KMS-11 (cell line): ENCODE measurements at regions not wholly inside any gene's neighbourhood (a gene's known extent, or its start where the extent isn't known, plus 50 kb on each side); places are given as distances from the start of the nearest gene placed in this dataset.
"Not testable (repeated sequence)": the region's sequence is repeated elsewhere in the genome, so short reads cannot be mapped to it uniquely, and the experiment has no call there.

Experiments used
- H2AFZ ChIP-seq: fragments of 200-600 bp; sonication (generic); 2 replicates; pipeline ENCODE4 v1.6.1; 2016; ENCODE audit warnings: antibody characterized with exemption, mixed run types, low read depth
- H3K27ac ChIP-seq: fragments of 200-600 bp; sonication (generic); 2 replicates; pipeline ENCODE4 v1.6.1; 2016; ENCODE audit warnings: mild to moderate bottlenecking, mixed run types
- H3K27me3 ChIP-seq: fragments of 200-600 bp; sonication (generic); 2 replicates; pipeline ENCODE4 v1.6.1; 2017; ENCODE audit warnings: mild to moderate bottlenecking, low read depth, mixed run types, moderate library complexity; ENCODE audit not compliant: insufficient read depth
- H3K36me3 ChIP-seq: fragments of 200-600 bp; sonication (generic); 2 replicates; pipeline ENCODE4 v1.6.1; 2017; ENCODE audit warnings: mild to moderate bottlenecking, mixed run types; ENCODE audit not compliant: insufficient read depth
- H3K4me1 ChIP-seq: fragments of 200-600 bp; sonication (generic); 2 replicates; pipeline ENCODE4 v1.6.1; 2016; ENCODE audit warnings: mild to moderate bottlenecking, low read depth, mixed run types; ENCODE audit not compliant: poor library complexity, severe bottlenecking
- H3K4me2 ChIP-seq: fragments of 200-600 bp; sonication (generic); 2 replicates; pipeline ENCODE4 v1.7.0; 2016; ENCODE audit warnings: mild to moderate bottlenecking, mixed run types
- H3K4me3 ChIP-seq: fragments of 200-600 bp; sonication (generic); IDR thresholded peaks from 2 replicates; pipeline ENCODE4 v1.6.1; 2017; ENCODE audit warnings: low read depth, low read length, mixed read lengths; ENCODE audit not compliant: insufficient read depth
- H3K79me2 ChIP-seq: fragments of 200-600 bp; sonication (generic); 2 replicates; pipeline ENCODE4 v1.6.1; 2016; ENCODE audit warnings: low read depth, mixed run types; ENCODE audit not compliant: insufficient read depth
- H3K9ac ChIP-seq: fragments of 200-600 bp; sonication (generic); 2 replicates; pipeline ENCODE4 v1.6.1; 2016; ENCODE audit warnings: mild to moderate bottlenecking, mixed run types
- H4K20me1 ChIP-seq: fragments of 200-600 bp; sonication (generic); 2 replicates; pipeline ENCODE4 v1.6.1; 2016; ENCODE audit warnings: mild to moderate bottlenecking, mixed run types; ENCODE audit not compliant: insufficient read depth
- CTCF ChIP-seq: fragments of 200-600 bp; sonication (generic); conservative IDR thresholded peaks from 2 replicates; pipeline ENCODE4 v1.6.1; 2017; ENCODE audit warnings: low read depth, mild to moderate bottlenecking, antibody characterized with exemption, low read length, moderate library complexity, mixed read lengths

GRCh38 chr20:53652859-53653517 lies 59.3 kb upstream of the ZNF217 start:
- H3K9ac ChIP-seq, result peak overlapping the region; percentile 65
- peaks cover 83% of the 10 kb centered on the region for H3K4me1 ChIP-seq
- H2AFZ ChIP-seq, result peak overlapping the region; percentile 31
- no peaks in the 10 kb centered on the region for H4K20me1 ChIP-seq
- H3K4me3 ChIP-seq, result no peak overlapping the region
- TF ChIP-seq CTCF, result 0 out of 2 replicates have a peak, but pooled peaks have one; percentile 1
- peak overlapping the region; percentile 99 for H3K4me2 ChIP-seq
- H3K36me3 ChIP-seq, result no peaks in the 10 kb centered on the region
- no peaks in the 10 kb centered on the region for H3K27me3 ChIP-seq
- H3K27ac ChIP-seq, result peak overlapping the region; percentile 91
- peaks cover 24% of the 10 kb centered on the region for H3K79me2 ChIP-seq

- H2AFZ ChIP-seq, result peak overlapping the region; percentile 31; the same call in 1 of the 2 replicates
- peaks cover 76% of the 10 kb centered on the region for H3K4me1 ChIP-seq
Observed at GRCh38 chr20:53652090-53652858, 58.6 kb upstream of the ZNF217 start.

GRCh38 chr20:53649493-53649892 lies 55.9 kb upstream of the ZNF217 start:
- H3K27me3 ChIP-seq, H3K4me3 ChIP-seq, H3K36me3 ChIP-seq, H2AFZ ChIP-seq, H3K9ac ChIP-seq, H3K79me2 ChIP-seq, H4K20me1 ChIP-seq, H3K4me2 ChIP-seq, H3K27ac ChIP-seq: not testable (repeated sequence)
- peaks cover 59% of the 10 kb centered on the region for H3K4me1 ChIP-seq

More at GRCh38 chr20:53652090-53652858, 58.6 kb upstream of the ZNF217 start:
- Histone ChIP-seq H3K4me3 (no peak overlapping the region), H4K20me1 (no peaks in the 10 kb centered on the region), H3K36me3 (no peaks in the 10 kb centered on the region), H3K79me2 (peaks cover 17% of the 10 kb centered on the region), H3K27ac (peak overlapping the region; percentile 91), H3K9ac (peak overlapping the region; percentile 65), H3K27me3 (no peaks in the 10 kb centered on the region), H3K4me2 (peak overlapping the region; percentile 99)
- TF ChIP-seq CTCF, result 0 out of 2 replicates have a peak, but pooled peaks have one; percentile 7

GRCh38 chr20:53647286-53647821 lies 53.7 kb upstream of the ZNF217 start:
- H4K20me1 ChIP-seq, result no peaks in the 10 kb centered on the region
- peaks cover 59% of the 10 kb centered on the region for H3K4me1 ChIP-seq
- no peaks in the 10 kb centered on the region for H3K36me3 ChIP-seq
- H3K79me2 ChIP-seq, result no peaks in the 10 kb centered on the region
- H2AFZ ChIP-seq, result no peak overlapping the region
- H3K9ac ChIP-seq, result no peak overlapping the region
- no peak overlapping the region for H3K4me3 ChIP-seq
- H3K27ac ChIP-seq, result no peak overlapping the region
- H3K4me2 ChIP-seq, result no peak overlapping the region
- TF ChIP-seq CTCF, result no peak
- no peaks in the 10 kb centered on the region for H3K27me3 ChIP-seq
